Heart left ventricle (tissue), 13 donors: ENCODE measurements at regions not wholly inside any gene's neighbourhood (a gene's known extent, or its start where the extent isn't known, plus 50 kb on each side); places are given as distances from the start of the nearest gene placed in this dataset.

Source experiments
- CTCF ChIP-seq, 12 donors: fragments of 200-600 bp; sonication (generic) in 4 of 12; IDR thresholded peaks; one replicate each; pipeline versions ENCODE4 v1.5.0 to v1.8.0; 2018 to 2022; ENCODE audit warnings: antibody characterized with exemption in 12 of 12, mild to moderate bottlenecking in 5 of 12
- POLR2A ChIP-seq, 2 donors: fragments of 450-650 bp; IDR thresholded peaks; one replicate each; pipeline ENCODE4 v1.6.1; 2017; ENCODE audit warnings: antibody characterized with exemption in 2 of 2, mild to moderate bottlenecking in 2 of 2, moderate library complexity in 2 of 2
- donor health status: ischemic (EF 13 %, LVEDD 7.1; RV severe dilation, severe dysfunction).
- donor health status: DM: no; HTN: yes; CAD: no.
- donor health status: DM: no; HTN: no; CAD: no.
- donor health status: ischemic (EF 25% LVEDD 6.9; RV normal size, moderate dysfunction).
- donor health status: ischemic (EF 25% LVEDD 5.7; RV mildly dilated, moderate dysfunction).
- donor health status: ischemic (EF 35%, LVEDD 5.7; RV mildly dilated, moderate dysfunction).
- donor health status: nonischemic (EF 11% LVEDD 7.7; RV severe dilation, severe dysfunction).
- donor health status: DM: yes; HTN: yes; CAD: no.
- donor health status: PGD.
- donor health status: ischemic (EF 29% LVEDD 5.4; RV normal size, mild dysfunction).
- donor health status: nonischemic (EF 23%, LVEDD 6.1; RV moderate dilation, normal function).

GRCh38 chr10:111481261-111481826, 404.5 kb downstream of the ADRA2A start:
- no peak for TF ChIP-seq CTCF (IDR thresholded peaks at IDR 0.05)
- TF ChIP-seq POLR2A (IDR thresholded peaks at IDR 0.05) = no peak
